HG02798 (cell line): ENCODE measurements at regions not wholly inside any gene's neighbourhood (a gene's known extent, or its start where the extent isn't known, plus 50 kb on each side); places are given as distances from the start of the nearest gene placed in this dataset.
"Not testable (repeated sequence)": the region's sequence is repeated elsewhere in the genome, so short reads cannot be mapped to it uniquely, and the experiment has no call there.

ENCODE experiments used
- ATAC-seq: cut with Tn5 transposase; IDR thresholded peaks from one replicate; pipeline ENCODE4 v1.9.1; 2021; ENCODE audit warnings: mild to moderate bottlenecking; ENCODE audit not compliant: unreplicated experiment, poor library complexity

DNA sequence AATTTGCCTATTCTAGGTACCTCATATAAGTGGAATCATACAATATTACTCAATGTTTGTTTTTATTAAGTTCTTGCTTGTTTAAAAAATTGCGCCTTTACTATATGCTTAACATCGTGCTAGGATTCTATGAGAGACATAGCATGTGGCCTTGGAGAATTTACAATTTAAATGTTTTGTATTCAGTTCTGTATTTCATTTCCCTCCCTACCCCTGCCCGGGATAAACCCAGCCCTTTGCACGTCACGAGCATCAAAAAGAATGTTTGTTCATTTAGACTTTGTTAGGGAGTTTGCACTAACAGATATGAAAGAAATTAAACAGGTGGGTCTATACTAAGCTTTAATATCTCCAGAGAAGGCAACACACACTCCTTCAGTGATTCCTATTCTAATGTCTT is 75.7 kb downstream of the C18orf54 start:
- no peak for ATAC-seq

DNA sequence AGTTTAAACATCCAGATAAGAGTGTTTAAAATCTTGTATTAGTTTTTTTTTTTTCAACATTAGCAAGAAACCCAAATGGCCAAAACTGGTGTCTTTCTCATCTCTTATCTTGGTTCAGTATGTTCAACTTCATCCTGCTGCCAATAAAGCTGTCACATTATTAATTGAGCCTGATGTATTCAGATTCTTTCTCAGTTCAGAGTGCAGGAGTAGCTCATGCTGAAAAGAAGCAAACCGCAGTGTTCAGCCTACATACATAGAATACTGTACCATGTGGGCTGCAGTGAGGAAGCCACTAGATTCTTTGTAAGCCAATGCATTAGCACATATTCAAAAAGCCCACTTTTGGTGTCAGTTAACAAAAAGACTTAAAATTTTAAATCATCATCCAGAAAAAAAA is 76.2 kb downstream of the C18orf54 start:
- ATAC-seq: no peak

DNA sequence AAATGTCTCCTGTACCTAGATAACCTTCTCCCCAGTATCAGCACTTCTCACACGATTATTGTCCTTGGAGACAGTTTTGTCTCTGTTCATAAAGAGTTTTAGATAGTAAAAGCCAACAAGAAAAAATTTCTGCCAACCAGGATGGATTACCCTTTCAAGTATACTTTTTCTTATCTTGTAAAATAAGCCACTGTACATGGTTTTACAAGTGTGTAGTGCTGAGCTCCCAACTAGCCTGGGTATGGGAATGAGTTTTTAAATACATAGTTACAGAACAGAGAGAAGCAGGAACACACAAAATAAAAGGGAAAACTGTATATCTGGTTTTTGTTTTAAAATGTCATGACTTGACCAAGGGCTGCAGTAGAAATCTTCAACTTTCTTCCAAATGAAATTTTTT is 76.7 kb downstream of the C18orf54 start:
- ATAC-seq: no peak

DNA sequence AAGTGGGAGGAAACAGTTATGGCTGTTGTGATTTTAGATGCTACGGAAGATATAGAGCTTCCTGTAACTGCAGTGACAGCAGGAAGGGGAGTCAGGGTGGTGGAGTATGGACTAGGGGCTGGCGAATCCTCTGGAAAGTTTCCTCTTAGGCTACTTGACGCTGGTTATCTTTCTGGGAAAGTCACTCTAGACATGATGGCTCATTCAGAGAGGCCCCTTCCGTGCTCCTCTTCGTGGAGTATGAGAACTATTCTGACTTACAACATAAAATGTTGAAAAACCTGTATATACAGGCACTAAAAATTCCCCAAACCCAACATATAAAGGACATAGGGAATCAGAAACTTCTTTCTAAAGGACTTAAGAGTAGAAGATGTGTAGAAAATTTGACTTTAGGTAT is 78.8 kb downstream of the C18orf54 start:
- ATAC-seq: no peak

DNA sequence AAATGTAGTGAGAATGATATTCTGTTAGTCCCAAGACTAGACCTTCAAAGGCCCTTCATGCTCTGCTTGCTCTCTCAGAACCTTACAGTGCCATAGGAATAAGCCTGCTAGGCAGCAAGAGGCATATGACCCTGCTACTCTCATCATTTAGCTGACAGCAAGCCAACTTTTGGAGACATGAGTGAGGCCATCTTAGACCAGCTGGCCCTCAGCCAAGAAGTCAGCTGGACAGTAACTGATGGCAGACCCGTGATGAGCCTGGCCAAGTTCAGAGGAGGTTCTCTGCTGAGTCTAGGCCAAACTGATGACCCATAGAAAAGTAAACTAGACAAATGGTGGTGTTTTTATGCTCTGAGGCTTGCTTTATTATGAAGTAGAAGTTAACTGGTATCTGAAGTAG is 82.6 kb downstream of the C18orf54 start:
- ATAC-seq: no peak

DNA sequence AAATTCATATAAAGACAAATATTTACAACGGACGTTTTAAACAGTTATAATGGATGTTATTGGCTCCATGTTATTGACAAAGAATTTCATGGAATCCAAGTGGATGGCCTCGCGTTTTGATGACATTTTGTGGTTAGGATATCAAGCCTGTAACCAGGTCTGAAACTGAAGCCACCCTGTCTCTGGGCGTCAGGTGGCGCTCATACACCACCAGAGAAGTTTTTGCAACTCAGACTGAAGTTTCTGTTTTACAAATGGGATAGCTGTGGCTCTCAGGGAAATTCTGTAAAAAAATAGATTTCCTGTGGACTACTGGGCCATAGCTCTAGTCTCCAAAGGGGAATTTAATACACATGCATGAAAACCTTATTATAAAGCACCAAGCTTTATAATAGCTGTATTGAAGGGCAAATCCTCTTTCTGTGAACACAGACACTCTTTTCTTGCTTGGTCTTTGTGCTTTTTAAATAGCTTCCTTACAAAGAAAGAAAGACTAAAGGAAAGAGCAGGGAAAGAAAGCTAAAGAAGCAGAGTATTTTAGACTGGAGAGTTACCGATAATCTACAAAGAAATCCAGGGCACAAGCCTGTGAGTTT is 86.7 kb downstream of the C18orf54 start:
- peak; percentile 78 for ATAC-seq

DNA sequence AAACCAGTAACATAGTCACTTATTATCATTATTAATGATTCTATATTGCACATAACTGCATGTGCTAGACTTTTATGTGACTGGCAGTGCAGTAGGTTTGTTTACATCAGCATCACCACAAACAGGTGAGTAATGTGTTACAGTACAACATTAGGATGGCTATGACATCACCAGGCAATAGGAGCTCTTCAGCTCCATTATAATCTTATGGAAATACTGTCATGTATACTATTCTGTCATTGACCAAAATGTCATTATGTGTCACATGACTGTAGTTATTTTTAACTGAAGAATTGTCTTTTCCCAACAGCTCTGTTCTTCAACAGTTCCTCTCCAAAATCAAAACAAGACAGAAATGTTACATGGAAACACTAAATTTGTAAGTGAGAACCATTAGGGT is 96.3 kb downstream of the C18orf54 start:
- ATAC-seq: no peak

DNA sequence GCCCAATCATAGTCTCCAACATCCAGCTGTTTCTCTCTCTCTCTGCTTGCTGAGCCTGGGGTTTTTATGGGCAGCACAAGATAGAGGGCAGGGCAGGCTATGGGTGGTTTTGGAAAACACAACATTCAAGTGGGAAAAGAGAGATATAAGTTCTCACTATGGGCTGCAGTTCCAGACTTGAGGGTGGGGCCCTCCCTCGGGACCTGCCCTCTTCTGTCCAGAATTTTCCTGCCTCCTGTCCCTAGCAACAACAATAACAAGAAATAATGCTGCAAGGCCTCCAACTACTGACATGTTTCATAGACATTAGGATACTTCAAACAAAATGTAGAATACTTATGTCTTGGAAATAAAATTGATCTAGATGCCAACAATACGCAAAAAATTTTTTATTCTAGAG is 107.8 kb downstream of the C18orf54 start:
- ATAC-seq: no peak

DNA sequence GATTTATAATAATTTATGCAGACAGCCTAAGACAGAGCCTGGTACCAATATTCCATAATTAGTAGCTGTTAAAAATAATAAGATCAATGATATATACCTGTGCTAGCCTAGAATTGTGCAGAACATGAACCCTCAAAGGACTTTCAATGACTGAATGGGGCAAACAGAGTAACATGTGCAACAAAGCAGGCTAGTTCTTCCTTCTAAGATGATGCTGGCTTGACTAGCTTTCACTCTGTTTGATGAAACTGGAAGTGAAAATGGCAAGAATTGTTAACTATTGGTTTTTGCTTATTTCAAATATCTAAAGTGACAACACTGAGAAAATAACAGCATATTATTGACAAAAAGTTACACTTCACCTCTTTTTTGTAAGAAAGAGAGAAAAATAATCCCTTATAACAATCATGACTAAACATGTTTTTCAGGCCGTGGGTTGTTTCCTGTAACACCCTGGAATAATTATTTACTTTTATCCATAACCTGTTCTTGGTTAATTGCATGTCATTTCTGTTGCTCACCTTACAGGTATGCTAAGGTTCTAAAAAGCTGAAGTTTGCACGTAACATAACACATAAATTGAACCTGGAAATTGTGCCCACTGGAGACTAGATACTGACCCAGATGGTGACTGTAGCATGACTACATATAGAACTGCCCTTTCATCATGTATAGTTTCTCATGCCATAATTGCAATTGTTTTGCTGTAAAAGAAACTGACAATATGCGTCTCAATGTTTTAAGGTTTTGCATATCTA is 108.7 kb downstream of the C18orf54 start:
- peak; percentile 60 for ATAC-seq

DNA sequence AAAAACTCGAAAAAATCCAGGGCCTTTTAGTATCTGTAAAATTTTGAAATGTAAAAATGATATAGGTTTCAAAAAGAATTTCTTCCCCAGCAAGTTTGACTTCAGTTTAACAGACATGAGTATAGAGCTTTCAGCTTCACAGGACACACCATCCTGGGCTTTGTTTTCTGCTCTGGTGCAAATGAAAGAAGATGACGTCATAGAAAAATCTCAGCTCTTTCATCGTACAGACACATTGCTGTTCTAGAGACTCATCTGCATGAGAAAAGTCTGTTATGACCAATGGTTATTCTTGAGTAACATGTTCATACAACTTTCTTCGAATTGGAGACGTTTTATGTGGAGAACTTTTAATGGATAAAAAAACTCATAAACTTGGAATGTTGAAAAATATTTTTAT is 111.7 kb upstream of the DYNAP start:
- no peak for ATAC-seq

DNA sequence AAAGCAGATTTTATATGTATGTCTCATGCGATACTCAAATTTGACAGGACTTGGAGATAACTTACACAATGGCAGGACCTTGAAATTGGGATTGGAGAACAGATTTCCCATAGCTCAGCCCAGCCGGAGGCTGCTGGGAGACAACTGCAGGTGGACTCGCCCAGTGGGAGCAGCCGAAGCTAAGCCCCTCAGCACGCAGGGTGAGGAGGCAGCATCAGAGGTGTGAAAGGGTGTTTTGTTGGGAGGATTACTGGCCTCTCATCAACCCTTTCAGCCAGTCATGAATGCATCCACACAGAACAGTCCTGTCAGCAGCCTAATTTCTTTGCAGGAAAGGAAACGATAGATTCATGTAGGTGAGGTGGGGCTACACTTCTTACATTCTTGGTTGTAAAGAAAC is 110.4 kb upstream of the DYNAP start:
- ATAC-seq: no peak

DNA sequence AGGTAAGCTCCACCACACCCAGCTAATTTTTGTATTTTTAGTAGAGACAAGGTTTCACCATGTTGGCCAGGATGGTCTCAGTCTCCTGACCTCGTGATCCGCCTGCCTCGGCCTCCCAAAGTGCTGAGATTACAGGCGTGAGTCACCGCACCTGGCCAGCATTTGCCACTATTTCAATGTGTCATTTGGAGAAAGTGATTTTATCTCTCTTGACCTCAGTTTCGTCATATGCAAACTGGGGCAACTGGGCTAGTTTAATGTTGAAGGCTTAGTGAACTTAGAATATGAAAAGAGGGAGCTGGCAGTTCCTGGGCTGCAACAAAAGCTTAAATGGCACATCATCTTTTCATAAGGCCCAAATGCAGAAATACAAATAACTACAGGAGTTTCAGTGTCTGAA is 88.6 kb upstream of the DYNAP start:
- ATAC-seq: not testable (repeated sequence)

DNA sequence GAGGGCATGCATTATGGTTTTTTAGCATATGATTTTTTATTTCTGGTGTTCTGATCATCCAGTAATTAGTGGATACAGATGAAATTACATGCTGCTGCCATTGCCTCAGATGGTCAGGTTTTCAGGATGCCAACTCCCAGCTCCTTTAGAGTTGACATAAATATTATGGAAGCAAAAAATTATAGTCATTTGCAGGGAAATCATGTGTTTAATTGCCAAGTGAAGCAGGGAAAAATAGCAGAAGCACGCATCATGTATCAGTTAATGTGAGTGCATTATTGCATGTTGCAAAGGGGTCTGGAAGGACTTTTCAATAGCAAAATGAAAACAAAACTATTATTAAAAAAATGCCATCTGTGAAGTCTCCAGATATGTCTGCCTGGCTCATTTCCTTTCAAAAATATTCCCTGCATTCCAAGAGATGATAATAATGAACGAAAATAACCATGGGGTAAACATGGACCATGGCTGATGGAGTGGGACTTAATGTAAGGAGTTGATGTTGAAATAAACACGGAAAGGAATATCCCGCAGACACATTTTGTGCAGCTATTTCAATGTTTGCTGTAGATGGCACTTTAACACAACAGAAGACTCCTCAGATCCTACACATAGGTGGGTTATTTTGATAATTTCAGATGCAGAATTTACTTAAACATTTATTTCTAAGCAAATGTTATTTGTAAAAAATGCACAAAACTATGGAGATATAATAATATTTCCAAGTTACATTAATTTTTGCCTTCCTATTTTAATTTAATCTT is 87.7 kb upstream of the DYNAP start:
- ATAC-seq: no peak

DNA sequence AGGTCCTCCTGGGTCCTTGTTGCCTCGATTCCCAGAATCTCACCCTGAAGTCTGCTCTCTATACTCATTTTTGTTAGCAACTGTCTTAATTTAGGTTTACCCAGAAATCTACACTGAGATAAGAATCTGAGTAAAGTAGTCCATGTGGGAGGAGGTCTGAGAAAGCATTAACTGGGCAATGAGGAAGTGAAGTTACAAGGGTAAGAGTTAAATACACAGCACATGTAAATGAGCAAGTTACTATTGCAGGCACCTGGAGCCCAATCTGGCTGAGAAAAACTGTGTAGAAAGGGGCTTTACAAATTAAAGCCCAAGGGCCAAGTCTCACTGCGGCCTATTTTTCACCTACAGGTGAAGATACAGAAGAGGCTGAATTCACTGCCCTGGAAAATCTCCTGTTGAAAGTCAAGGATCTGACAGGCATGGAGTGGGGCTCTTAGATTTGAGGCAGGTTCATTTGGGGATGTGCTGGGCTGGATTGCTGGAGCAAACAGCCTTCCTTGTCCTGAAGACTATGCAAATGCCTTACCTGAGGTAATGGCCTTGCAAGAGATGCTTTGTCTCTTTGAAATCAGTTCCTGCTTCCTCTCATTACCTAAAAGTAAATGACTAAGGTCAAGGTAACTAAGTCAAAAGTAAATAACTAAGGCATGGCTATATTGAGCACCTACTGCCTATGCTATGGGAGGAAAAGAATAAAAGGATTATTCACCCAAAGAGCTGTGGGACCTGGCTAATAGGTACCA is 84.4 kb upstream of the DYNAP start:
- ATAC-seq: peak; percentile 46

DNA sequence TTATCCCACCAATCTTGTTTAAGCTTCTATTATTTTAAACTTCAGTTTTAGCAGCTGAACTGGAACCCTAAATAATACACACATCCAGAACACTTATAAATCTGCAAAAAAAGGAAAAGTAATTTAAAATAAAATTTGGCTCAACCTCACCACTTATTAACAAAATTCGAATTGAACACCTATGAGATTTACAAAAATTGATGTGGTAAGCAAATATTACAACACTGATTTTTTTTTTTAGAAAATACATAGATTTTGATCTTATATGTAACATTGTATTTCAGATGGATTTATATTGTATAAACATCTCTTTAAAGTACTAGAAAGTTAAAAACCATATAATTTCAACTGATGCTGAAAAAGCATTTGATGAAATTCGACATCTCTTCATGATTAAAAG is 81.3 kb upstream of the DYNAP start:
- ATAC-seq: no peak

DNA sequence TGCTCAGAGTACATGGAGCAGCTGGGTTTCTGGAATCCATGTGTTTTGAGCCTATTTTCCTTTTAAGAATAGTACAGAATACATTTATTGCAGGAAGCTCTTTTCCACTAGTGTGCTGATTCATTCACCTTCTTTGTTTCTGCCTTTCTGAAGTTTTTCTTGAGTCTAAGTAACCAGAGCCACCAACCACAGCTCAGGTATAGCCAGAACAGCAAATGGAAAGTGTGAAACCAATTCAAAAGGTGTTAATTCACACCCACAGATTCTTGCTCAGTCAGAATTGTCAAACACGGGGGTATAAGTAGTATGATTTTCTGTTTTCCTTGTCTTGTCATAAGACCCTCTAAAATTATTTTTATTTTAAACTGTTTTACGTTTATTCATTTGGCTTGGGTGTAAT is 75.9 kb upstream of the DYNAP start:
- no peak for ATAC-seq

DNA sequence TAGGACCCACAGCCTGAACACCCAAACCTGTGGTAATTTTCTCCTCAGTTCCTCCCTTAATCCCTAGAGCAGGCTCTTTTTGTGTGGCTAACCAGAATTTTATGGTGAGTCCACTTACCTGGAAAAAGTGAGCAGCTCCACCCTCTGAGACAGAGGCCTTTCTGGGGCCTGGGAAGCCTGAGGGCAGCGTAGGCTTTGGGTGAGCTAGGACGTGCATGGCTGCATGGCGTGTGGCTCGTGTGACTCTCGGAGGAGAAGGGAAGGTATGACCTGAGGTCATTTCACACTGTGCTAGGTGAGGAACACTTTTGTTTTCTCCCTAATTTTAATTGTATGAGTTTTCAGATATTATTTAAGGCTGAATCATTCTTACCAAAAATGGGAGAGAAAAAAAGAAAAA is 73.5 kb upstream of the DYNAP start:
- no peak for ATAC-seq

DNA sequence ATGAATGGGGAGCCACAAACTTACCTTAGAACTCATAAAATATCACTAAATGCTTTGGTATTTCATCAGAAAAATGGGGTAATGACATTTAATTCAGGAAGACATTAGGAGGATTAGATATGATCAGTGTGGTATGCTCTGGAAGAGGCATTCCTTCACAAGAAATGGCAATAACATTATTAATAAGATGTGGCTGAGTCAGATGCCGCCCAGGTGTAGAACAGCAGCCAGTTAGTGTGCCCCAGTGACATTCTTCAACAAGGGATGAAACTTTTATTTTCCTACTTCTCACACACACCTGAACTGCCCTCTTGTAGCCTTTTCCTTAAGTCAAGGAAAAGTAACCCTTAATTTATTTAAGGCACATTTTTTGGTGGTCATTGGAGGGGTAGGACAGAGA is 69.2 kb upstream of the DYNAP start:
- no peak for ATAC-seq

DNA sequence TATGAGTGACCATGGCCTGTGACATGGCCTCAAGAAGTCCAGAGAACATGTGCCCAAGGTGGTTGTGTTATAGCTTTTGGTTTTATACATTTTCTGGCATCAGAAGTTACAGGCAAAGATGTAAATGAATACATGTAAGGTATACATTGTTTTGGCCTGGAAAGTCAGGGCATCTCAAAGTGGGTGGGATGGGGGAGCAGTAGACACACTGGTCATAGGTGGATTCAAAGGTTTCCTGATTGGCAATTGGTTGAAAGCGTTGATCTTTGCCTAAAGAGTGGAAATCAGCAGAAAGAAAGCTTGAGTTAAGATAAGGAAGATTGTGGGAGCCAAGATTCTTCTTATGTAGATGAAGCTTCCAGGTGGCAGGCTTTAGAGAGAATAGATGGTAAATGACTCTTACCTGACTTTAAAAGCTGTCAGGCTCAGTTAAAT is 62.1 kb upstream of the DYNAP start:
- ATAC-seq: no peak

DNA sequence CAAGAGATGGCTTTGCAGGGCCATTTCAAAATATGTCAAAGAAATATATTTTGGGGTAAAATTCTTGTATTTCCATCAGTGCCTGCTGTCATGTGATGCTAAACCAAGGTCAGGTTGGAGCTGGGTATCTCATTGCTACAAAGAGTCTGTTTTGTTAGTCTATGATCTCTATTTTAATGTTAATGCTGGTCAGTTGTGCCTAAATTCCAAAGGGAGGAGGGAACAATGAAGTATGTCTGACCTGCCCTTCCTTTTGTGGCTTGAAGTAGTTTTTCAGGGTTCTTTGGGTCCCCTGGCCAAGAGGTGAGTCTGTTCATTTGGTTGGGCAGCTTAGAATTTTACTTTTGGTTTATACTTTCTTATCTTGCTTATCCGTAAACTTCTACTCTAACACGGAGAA is 61.6 kb upstream of the DYNAP start:
- ATAC-seq: no peak

DNA sequence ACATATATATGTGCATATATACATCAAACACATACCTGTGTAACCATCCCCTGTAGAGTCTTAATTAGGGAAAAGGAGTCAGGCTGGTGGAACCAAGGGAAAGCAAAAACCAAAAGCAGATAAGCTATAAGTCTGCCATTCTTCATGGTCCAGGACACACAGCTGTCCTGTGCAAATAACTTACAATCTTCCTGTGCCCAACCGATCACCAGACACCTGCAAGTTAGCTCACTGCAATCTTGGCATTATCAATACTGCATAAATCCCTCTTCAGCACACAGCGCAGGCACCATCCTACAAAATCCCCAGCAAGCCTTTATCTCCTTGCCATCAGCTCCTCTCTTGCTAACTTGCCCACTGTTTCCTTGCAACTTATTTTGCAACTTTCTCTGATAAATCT is 60.8 kb upstream of the DYNAP start:
- ATAC-seq: no peak
